Fibroblast of gingiva (primary cell): ENCODE measurements at regions not wholly inside any gene's neighbourhood (a gene's known extent, or its start where the extent isn't known, plus 50 kb on each side); places are given as distances from the start of the nearest gene placed in this dataset.
"Not testable (repeated sequence)": the region's sequence is repeated elsewhere in the genome, so short reads cannot be mapped to it uniquely, and the experiment has no call there.

Experiments used
- DNase-seq: peaks from one replicate; pipeline ENCODE4 v3.0.0-alpha.2; 2011; ENCODE audit warnings: low read depth

DNA sequence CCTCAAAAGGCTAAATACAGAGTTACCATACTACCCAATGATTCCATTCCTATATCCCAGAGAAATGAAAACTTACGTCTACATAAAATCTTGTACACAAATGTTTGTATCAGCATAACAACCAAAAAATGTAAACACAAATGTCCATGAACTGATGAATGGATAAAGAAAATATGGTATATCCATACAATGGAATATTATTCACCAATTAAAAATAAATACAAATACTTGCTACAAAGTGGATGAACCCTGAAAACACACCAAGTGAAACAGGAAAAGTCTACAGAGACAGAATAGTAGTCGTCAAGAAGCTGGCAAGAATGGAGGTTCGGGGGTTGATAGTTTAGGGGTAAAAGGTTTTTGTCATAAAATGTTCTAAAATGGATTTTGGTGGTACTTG lies 54.0 kb upstream of the ANKRD28 start:
- no peak for DNase-seq

DNA sequence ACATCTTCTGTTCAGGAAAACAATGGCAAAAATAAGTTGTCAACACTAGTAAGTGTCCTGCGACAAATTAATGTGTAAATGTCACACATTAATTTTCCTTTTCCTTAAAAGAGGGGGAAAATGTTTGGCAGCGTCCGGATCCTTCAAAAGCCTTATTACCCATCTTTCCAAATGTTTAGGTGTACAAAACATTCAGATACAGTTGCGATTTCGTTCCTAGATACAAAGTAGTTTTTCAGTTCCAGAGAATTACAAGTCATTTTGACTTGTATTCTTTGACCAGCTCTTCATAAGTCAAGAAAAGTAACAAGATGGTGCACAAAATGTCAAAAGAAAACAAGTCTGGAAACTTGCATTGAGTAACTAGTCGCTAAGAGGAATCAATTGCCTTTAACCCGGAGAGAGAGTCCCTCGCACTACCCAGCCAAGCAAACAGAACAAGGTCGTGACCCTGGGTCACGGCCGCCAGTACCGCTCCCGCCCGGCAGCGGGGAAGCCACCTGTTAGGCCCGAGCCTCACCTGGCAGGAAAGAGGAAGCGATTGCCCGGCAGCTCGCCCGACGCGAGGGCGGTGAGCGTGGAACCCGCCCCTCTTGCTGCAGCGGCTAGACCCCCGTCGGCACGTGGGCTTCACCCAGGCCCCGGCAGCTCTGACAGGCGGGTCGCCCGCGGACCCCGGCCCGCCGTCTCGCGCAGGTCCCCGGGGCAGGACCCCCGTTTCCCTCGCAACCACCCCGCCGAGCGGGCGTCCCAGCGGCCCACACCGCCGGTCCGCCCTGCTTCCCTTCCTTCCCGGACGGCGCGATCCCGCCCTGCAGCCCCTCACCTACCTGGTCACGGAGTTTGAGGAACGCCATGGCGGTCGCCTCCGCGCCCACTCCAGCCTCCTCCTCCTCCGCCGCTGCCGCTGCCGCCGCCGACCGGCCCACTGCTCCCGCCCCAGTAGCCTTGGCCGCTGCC lies 61.0 kb upstream of the ANKRD28 start:
- DNase-seq, result peak; percentile 3

DNA sequence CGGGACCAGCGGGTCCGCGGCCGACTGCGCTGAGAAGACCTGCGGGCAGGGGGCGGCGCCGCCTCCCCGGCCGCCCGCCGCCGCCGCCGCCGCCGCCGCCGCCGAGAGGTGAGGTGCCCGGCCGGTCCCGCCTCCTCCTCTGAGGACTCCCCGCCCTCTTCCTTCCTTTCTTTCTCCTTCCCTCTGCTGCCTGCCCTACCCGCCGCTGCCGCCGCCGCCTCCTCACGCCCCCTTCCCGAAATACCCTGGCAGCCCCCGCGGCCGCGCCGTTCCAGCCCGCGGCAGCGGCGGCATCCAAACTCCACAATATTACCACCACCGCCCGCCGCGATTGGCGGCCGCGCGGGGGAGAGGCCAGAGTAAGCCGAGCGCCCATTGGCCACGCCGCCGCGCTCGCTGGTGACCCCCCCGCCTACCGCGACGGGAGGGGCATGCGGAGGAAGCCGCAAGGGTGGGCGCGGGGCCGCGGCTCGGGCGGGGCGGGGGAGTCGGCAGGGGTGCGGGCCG lies 61.8 kb upstream of the ANKRD28 start:
- DNase-seq, result peak; percentile 75

DNA sequence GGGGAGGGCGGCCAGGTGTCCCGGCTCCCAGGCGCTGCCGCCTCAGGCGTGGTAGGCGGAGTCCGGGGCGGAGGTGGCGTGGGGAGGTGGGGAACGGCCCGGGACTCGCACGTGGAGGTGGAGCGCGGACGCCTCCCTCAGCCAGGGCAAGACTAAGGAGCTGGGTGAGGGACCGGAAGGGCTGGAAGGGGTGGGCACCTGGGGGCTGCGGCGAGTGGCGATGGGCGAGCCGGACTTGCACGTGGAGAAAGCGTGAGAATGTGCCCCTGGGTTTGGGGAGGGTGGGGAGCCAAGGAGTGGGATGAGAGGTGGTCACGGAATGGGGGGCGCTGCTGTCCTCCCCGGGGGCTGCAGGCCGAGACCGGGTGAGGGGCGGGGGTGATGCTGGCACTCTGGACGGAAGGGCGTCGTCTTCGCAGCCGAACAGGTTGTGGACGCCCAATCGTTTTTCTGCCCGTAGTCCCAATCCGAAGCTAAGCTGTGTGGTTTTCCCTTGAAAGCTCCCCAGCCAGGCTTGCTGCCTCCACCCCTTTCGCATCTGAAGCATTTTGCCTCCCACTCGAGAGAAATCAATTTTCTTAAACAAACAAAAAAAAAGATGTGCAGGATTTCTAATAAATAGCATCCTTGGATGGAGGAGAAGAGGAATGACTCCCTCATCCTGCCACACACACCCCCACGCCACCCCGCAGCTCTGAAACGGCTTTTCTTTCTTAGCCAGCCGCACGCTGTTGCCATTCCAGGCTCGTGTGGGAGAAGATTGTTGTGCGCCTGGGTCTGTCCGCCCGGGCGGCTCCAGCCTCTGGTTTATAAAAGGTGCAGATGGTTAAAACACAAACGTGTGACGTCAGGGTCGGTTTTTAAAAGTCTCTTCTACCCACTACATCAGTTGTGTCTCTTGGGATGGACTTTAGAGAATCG lies 62.5 kb upstream of the ANKRD28 start:
- peak; percentile 19 for DNase-seq

DNA sequence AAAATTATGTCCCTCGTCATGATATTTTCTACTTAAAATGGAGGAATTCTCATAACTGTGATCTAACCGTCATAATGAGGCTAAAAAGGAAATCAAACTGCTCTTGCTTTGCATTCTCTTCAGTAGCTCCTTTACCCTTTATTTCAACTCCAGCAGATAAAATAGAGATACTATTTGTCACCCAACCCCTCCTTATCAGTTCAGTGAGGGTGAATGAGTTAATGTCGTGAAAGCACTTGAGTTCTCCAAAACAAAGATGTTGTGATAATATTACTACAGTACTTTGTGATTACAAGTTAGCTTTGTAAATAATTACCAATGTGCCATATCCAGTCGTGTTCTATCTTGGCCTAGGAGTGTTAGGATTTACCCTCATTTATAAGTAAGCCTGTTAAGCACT lies 63.4 kb upstream of the ANKRD28 start:
- DNase-seq, result no peak

DNA sequence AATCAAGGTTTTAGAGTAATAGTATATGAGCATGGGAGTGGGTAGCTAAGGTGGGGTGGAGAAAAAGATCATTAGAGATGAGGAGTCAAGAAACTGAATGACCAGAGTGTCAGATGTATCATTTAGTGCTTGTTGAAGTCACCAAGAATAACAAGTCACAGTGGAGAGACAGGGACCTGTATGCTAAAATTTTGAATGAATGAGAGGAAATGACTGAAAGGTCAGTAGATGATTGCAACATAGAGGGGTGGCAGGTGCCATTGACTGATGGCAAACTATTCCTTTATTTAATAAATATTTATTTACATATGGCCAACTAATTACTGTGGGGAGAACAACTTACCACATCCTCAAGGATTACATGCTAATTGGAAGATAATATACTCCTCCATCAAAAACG lies 75.0 kb upstream of the ANKRD28 start:
- no peak for DNase-seq

DNA sequence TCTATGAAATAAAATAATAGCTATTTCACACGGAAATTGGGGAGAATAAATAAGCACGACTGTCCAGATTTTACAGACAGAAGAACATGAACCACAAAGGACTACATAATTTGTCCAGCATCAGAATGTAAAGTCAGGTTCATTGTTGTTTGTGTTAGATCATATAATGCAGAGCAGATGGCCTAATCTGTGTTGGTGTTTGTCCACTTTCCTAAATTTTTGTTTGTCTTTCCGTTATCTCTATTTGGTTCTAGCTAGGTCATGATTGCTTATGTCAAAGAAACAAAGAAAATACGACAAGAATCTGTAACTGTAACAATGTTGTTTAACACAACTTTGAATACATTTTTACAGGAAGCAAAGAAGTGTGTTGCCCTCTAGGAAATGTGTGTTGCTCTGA lies 75.6 kb upstream of the ANKRD28 start:
- no peak for DNase-seq

DNA sequence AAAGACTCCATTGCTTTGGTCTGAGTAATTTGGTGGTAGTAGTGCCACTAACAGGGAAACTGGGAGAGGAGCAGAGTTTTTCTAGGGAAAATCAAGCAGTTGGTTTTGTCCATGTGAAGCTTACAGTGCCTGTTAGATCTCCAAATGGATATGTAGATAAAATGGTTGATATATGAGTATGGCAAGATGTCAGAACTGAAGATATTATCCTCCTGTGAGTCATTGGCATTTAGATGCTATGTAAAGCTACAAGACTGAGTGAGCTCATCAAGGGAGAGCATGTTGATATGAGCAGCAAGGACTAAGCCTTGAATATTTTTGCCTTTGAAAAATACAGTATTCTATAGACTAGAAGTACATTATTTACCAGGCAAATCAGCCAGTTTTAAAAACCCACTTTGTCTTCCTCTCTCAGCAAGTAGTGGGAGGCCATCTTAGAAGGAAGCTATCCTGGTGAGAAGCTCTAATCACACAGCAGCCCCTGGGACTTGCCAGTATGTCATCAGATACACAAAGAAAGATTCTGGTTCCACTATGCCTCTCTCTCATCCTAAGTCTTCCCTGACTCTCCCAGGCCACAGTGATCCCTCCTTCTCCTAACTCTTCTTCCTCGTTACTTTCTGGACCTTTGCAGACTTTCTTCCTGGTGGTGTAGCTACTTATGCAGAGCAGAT lies 77.4 kb upstream of the ANKRD28 start:
- peak; percentile 25 for DNase-seq

DNA sequence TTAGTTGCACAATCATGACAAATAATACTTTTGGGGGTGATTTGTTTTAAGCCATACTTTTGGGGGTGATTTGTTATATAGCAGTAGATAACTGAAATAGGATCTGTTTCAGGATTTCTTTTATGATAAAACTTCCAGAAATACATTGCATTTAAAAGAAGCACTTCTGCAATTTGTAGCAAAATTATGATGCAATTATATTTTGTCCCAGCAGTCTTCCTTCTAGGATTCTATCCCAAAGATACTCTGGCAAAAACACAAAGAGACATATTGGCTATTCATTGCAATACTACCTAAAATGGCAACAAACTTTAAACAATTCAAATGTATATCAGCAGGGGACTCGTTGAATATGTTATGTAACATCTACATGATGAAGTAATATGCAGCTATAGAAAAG lies 78.9 kb upstream of the ANKRD28 start:
- no peak for DNase-seq

DNA sequence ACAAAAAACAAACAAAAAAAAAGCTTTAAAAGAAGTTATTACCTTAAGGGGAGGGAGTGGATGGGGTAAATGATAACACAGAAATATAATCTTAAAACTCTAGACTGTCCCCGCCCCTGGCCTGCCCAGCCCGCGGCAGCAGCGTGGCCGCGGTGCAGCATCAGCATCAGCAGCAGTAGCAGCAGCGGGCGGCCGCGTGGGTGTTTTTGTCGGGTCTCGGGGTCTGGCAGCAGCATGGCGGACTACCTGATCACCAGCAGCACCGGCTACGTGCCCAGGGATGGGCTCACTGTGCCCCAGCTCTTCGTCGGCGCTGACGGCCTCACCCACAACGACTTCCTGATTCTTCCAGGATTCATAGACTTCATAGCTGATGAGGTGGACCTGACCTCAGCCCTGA lies 80.0 kb upstream of the ANKRD28 start:
- DNase-seq, result no peak

DNA sequence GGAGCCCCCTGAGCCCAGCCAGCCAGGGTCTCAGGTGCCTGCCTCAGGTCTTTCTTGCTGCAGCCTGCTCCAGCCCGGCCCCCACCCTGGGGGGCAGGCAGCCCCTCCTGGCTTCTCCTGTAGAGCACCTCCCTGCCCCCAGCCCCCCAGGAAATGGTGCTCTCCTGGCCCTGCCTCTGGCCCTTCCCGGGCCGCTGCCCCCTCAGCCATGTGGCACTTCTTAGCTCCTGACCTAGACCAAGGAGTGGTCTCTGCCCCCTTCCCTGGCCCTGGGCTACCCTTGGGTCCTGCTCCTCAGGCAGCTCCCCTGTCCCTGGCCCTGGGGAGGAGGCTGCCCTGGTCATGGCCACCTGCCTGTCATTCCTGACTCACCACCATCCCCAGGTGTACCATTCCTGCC lies 82.0 kb upstream of the ANKRD28 start:
- not testable (repeated sequence) for DNase-seq

DNA sequence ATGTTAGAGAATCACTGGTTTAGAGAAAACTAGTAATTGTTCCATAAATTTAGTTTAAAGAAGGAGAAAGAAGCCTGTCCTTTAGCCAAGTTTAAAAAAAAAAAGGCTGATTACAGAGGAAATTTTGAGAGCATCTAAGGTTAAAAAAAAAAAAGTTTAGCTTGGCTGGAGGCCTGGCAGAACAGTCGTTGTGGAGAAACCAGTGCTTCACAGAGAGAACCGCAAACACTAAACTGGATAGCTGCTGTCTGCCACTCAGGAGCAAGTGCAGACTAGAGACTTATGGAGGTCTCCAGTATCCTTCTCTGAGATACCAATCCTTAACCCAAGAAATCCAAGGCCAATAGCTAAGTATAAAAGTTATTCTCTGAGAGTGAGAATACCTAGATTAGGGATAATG lies 84.8 kb upstream of the ANKRD28 start:
- no peak for DNase-seq

DNA sequence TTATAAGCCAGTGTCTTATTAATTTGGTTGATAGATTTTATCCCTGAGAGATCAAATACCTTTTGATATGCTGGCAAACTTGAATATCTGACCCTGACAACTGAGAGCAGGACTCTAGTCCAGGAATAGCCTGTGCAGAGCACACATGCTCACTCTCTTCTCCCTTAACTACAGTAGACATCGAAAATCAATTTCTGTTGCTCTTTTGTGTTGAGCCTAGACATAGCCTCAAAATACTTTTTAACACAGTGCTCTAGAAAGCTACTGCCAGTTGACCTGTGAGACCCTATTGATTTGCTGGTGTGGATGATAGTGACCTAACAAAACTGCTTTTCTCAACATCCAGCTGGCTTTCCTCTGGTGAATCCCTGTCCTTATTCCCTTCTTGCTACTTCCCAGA lies 86.4 kb upstream of the ANKRD28 start:
- DNase-seq, result no peak

DNA sequence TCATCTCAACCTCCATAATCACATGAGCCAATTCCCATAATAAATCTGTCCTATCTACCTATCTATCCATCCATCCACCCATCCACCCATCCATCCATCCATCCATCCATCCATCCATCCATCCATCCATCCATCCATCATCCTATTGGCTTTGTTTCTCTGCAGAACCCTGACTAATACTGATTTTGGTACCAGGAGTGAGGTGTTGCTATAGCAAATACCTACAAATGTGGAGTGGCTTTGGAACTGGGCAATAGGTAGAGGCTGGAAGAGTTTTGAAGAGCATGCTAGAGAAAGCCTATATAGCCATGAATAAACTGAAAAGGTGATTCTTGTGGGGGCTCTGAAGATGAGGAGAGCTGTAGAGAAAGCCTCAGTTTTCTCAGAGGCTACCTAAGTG lies 88.7 kb upstream of the ANKRD28 start:
- no peak for DNase-seq

DNA sequence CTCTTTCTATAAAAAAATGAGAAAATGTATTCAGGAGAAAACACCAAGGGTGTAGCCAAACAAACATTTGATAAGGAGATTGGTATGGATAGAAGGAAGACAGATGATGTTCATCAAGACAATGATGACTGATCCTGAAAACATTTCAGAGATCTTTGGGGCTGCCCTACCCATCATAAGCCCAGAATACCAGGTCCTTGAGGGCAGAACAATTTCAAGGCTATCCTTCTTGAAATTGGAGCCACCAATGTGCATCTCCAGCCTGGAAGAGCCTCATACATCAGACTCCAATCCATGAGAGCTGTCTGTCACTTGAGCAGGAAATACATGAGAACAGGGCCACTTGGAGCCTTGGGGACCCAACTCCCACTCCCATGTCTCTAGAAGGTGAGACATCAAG lies 89.5 kb upstream of the ANKRD28 start:
- no peak for DNase-seq

DNA sequence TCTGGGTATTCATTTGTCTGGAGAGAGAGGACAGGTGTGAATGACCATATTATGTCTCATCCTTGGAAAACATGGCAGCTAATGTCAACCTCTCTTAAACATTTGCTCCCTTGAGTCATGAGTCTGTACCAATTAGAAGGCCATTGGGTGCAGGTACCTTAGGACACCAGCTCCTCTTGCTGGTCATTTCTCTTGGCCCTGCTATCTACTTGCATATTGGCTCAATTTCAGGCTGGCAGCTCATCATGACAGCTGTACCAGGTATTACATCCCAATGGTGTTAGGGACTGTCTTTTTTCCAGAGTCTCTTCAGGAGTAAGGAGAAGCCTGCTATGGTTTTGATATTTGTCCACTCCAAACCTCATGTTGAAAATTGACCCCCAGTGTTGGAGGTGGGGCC lies 92.2 kb upstream of the ANKRD28 start:
- DNase-seq, result no peak

DNA sequence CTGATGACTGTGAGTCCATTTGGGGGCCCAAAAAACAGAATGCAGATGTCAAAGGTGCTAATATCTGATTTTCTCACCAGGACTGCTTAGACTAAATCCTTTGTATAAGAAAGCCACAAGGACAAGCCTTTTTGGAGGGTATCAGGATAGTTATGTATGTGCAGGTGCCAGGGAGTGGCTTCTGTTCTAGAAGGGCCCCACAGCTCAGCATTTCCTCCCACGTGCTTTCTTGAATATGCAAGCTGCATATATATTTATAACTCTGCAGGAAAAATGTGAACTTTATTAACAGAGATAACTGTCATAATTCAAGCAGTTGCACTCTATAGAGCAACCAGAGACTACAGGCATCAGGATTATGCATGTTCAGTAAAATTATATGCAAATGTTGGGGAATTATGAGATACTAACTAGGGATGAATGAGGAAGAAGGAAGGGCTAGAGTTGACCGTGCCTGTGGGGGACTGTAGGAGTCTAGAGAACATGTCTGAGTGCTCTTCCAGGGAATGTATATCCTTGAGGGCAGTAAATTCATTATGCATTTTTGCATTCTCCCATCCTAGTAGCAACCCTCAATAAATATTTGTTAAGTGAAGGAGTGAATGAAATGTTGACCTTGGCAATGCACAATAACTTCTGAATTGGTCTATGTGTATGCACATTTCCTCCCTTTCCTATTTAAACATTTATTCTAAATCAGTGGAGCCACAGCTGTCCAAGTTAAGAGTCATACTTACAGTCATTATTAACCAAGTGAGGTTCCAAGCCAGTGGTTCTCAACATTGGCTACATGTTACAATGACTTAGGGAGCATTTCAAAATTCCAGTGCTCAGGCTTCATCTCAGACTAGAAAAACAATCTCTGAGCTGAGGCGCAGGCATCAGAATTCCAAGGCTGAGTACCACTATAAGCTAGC lies 94.8 kb upstream of the ANKRD28 start:
- DNase-seq, result peak; percentile 49

DNA sequence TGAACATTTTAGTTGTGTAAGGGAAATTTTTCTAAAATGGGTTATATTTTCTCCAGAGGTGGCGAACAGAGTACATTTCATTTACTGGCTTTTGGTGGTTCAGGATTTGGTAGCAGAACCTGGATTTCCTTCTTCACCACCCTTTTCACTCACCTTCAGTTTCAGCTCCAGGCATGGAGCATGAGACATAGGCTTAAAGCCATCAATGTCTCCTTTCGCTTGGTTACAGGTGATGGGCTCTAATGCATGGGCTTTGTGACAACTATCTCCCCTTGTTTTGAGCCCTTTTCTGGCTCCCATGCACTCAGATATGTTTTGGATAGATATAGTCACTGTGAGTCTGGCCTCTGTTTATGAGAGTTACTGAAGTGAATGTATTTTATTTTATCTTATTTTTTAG lies 96.6 kb upstream of the ANKRD28 start:
- no peak for DNase-seq

DNA sequence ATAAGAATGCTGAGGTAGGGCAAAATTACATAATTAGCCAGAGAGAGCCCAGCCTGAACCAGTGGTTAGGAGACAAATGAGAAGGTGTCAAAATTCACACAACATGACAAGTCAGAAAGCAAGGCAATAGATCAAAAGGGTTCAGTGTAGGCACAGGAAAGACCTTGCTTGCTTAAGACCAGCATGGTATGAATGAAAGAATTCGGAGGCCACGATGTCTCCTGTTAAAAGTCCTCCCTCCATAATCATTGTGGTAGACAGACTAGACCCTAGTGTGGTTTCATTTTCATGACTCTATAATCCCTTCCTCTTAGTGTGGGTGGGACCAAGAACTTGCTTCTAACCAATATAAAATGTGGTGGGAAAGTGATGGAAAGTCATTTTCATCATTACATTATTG lies 98.7 kb upstream of the ANKRD28 start:
- DNase-seq, result no peak

DNA sequence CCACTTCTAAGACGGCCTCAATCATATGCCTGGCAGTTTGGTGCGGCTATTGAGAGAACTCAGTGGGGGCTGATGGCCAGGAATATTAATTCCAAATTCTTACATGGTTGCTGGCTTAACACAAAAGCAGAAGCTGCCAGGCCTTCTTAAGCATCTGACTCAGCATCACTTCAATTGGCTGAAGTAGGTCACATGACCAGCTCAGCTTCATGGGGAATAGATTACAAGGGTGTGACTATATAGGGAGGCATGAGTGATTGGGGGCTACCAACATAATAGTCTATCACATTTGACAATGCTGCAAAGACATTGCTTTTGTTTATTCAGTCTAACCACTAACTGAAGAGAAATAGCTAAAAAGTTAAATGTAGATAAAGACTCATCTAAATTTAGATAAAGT lies 101.6 kb upstream of the ANKRD28 start:
- peak; percentile 64 for DNase-seq

DNA sequence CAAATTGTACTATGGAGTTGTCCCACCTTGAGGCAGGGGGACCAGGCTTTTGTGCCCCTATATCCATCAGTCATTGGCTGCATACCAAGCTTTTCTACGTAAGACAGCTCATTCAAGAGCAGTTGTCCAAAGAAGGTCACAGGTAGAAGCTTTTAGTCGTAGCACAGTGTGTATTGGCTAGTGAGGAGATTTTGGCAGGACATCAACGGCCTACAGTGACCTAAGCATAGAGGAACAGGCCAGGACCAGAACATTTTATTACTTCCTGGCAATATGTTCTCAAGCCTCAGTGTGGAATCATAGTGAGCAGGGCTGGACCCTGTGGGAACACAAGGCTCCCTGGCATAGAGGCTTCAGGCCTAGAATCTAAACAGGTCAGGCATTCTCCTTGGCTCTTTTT lies 105.4 kb upstream of the ANKRD28 start:
- DNase-seq, result peak; percentile 49
